GM23338 (cell line): ENCODE measurements at regions not wholly inside any gene's neighbourhood (a gene's known extent, or its start where the extent isn't known, plus 50 kb on each side); places are given as distances from the start of the nearest gene placed in this dataset.
A peak's percentile ranks its signal among the peaks of the same experiment; 100 is the strongest.

Experiments
- CREB1 ChIP-seq: fragments of 250-450 bp; sonication (Bioruptor Pico); IDR thresholded peaks from 2 replicates; pipeline ENCODE4 v1.5.0; 2020; ENCODE audit warnings: low read depth, mild to moderate bottlenecking, moderate library complexity
- CTCF ChIP-seq, 2 experiments: fragments of 200-600 bp in 1 of 2; sonication (generic) in 1 of 2; conservative IDR thresholded peaks; 2 replicates each; pipeline versions ENCODE4 v1.5.1 to v1.6.1; 2016 to 2017; ENCODE audit warnings: antibody characterized with exemption in 2 of 2, low read depth in 2 of 2, mild to moderate bottlenecking in 2 of 2, moderate library complexity in 1 of 2
- EZH2 ChIP-seq: fragments of 200-600 bp; sonication (generic); IDR thresholded peaks from one replicate; pipeline ENCODE4 v1.8.0; 2017; ENCODE audit warnings: antibody characterized with exemption, mild to moderate bottlenecking, low read depth; ENCODE audit not compliant: unreplicated experiment
- EZH2phosphoT487 ChIP-seq: fragments of 200-600 bp; sonication (generic); IDR thresholded peaks from one replicate; pipeline ENCODE4 v1.8.1; 2018; ENCODE audit warnings: antibody characterized with exemption; ENCODE audit not compliant: unreplicated experiment
- JUNB ChIP-seq: IDR thresholded peaks from one replicate; pipeline ENCODE4 v1.6.1; 2016; ENCODE audit warnings: antibody characterized with exemption; ENCODE audit not compliant: unreplicated experiment
- NANOG ChIP-seq: IDR thresholded peaks from 2 replicates; pipeline ENCODE4 v1.6.1; 2016; ENCODE audit warnings: antibody characterized with exemption, borderline replicate concordance
- POLR2AphosphoS5 ChIP-seq: IDR thresholded peaks from 2 replicates; pipeline ENCODE4 v1.6.1; 2016; ENCODE audit warnings: antibody characterized with exemption, low read depth
- TF ChIP-seq, protein P1 (sequence below): IDR thresholded peaks from one replicate; pipeline ENCODE4 v1.6.1; 2018; ENCODE audit warnings: antibody characterized with exemption; ENCODE audit not compliant: unreplicated experiment

- TF ChIP-seq CTCF (conservative IDR thresholded peaks at IDR 0.05; ENCODE audit: low read depth in 2 of 2) (peak; percentile 60 to 63), EZH2 (no peak), POLR2AphosphoS5 (no peak), EZH2phosphoT487 (no peak), CREB1 (CRISPR knock-in tag) (no peak), JUNB (no peak), NANOG (no peak)
- TF ChIP-seq, protein P1, sequence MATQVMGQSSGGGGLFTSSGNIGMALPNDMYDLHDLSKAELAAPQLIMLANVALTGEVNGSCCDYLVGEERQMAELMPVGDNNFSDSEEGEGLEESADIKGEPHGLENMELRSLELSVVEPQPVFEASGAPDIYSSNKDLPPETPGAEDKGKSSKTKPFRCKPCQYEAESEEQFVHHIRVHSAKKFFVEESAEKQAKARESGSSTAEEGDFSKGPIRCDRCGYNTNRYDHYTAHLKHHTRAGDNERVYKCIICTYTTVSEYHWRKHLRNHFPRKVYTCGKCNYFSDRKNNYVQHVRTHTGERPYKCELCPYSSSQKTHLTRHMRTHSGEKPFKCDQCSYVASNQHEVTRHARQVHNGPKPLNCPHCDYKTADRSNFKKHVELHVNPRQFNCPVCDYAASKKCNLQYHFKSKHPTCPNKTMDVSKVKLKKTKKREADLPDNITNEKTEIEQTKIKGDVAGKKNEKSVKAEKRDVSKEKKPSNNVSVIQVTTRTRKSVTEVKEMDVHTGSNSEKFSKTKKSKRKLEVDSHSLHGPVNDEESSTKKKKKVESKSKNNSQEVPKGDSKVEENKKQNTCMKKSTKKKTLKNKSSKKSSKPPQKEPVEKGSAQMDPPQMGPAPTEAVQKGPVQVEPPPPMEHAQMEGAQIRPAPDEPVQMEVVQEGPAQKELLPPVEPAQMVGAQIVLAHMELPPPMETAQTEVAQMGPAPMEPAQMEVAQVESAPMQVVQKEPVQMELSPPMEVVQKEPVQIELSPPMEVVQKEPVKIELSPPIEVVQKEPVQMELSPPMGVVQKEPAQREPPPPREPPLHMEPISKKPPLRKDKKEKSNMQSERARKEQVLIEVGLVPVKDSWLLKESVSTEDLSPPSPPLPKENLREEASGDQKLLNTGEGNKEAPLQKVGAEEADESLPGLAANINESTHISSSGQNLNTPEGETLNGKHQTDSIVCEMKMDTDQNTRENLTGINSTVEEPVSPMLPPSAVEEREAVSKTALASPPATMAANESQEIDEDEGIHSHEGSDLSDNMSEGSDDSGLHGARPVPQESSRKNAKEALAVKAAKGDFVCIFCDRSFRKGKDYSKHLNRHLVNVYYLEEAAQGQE: no peak
Observed at GRCh38 chr1:238399558-238399957, 508.8 kb upstream of the ZP4 start.
